GM12878 (cell line): ENCODE measurements at regions not wholly inside any gene's neighbourhood (a gene's known extent, or its start where the extent isn't known, plus 50 kb on each side); places are given as distances from the start of the nearest gene placed in this dataset.

Source experiments
- ATAC-seq: fragments of 200-7000 bp; cut with Tn5 transposase; 3 replicates; pipeline ENCODE4 v1.9.1; 2020; ENCODE audit warnings: mild to moderate bottlenecking, moderate library complexity
- BruUV-seq: library from RNA; stranded (reverse); fragments of 400-500 nt; replicated peaks from 2 replicates; lab custom pipeline; 2021; lab: Mats Ljungman, UMichigan
- CTCF ChIA-PET: fragments of 300-600 bp; sonication (Branson Sonifier 250); formaldehyde crosslinking; extraction: SDS; loops from one replicate; lab custom pipeline; 2021; ENCODE audit warnings: inconsistent platforms; lab: Yijun Ruan, JAX
- POLR2A ChIA-PET: fragments of 350-600 bp; formaldehyde crosslinking; extraction: SDS; loops from one replicate; lab custom pipeline; 2021; ENCODE audit warnings: inconsistent platforms; lab: Charles Lee
- RAD21 ChIA-PET: fragments of 300-600 bp; sonication (Branson Sonifier 250); formaldehyde crosslinking; loops from one replicate; lab custom pipeline; 2023; ENCODE audit warnings: antibody characterized with exemption; ENCODE audit not compliant: unreplicated experiment; lab: Charles Lee
- SMC1A ChIA-PET: fragments of 300-600 bp; sonication (Branson Sonifier 250); formaldehyde crosslinking; loops from one replicate; lab custom pipeline; 2023; ENCODE audit not compliant: unreplicated experiment, uncharacterized antibody; lab: Charles Lee
- DNase-seq: peaks from one replicate; pipeline ENCODE4 v3.0.0-alpha.2; 2011; ENCODE audit warnings: low read depth, low spot score
- FAIRE-seq: peaks from 3 replicates; lab custom pipeline; 2011; peaks lifted over from hg19 to GRCh38; lab: Jason Lieb, UNC
- H2AFZ ChIP-seq: 2 replicates; pipeline ENCODE4 v1.6.0; 2011; ENCODE audit warnings: low read depth, low read length, control low read depth; ENCODE audit not compliant: control insufficient read depth
- H3K27ac ChIP-seq: 2 replicates; pipeline ENCODE4 v1.5.1; 2011; ENCODE audit warnings: control low read depth; ENCODE audit not compliant: control insufficient read depth, insufficient read depth
- H3K27me3 ChIP-seq, 2 experiments: replicated peaks in 1 of 2; 2 replicates each; pipeline versions ENCODE4 v1.6.0 to v1.6.1; 2011; ENCODE audit warnings: low read length in 1 of 2; ENCODE audit not compliant: control insufficient read depth in 2 of 2, insufficient read depth in 2 of 2
- H3K36me3 ChIP-seq, 2 experiments: 2 replicates each; pipeline ENCODE4 v1.5.1; 2011; ENCODE audit warnings: low read length in 1 of 2; ENCODE audit not compliant: control insufficient read depth in 2 of 2, insufficient read depth in 2 of 2
- H3K4me1 ChIP-seq: 2 replicates; pipeline ENCODE4 v1.6.1; 2011; ENCODE audit warnings: mild to moderate bottlenecking, low read length, moderate library complexity, mixed read lengths; ENCODE audit not compliant: control insufficient read depth, insufficient read depth
- H3K4me2 ChIP-seq: 2 replicates; pipeline ENCODE4 v1.6.0; 2011; ENCODE audit warnings: control low read depth; ENCODE audit not compliant: control insufficient read depth, insufficient read depth
- H3K4me3 ChIP-seq: fragments of 200-600 bp; sonication (generic); 2 replicates; pipeline ENCODE4 v1.5.1; 2016
- H3K79me2 ChIP-seq: 2 replicates; pipeline ENCODE4 v1.6.0; 2011; ENCODE audit warnings: low read length; ENCODE audit not compliant: control insufficient read depth, insufficient read depth
- H3K9ac ChIP-seq: 2 replicates; pipeline ENCODE4 v1.8.0; 2011; ENCODE audit warnings: low read length, control low read depth, mixed read lengths; ENCODE audit not compliant: control insufficient read depth, insufficient read depth
- H3K9me3 ChIP-seq: replicated peaks from 3 replicates; pipeline ENCODE4 v1.5.1; 2011; ENCODE audit warnings: mild to moderate bottlenecking, low read length; ENCODE audit not compliant: control insufficient read depth, insufficient read depth
- H4K20me1 ChIP-seq: 2 replicates; pipeline ENCODE4 v1.6.0; 2011; ENCODE audit not compliant: control insufficient read depth, insufficient read depth
- NBN ChIP-seq: fragments of 450-650 bp; IDR thresholded peaks from 2 replicates; pipeline ENCODE4 v1.6.1; 2016
- RB1 ChIP-seq: fragments of 450-650 bp; formaldehyde crosslinking; IDR thresholded peaks from 2 replicates; pipeline ENCODE4 v1.6.1; 2017; ENCODE audit warnings: mild to moderate bottlenecking, borderline replicate concordance
- RUNX3 ChIP-seq: IDR thresholded peaks from 2 replicates; pipeline ENCODE4 v1.6.1; 2012; ENCODE audit warnings: low read length, inconsistent platforms
- SREBF1 ChIP-seq: IDR thresholded peaks from 2 replicates; pipeline ENCODE4 v1.6.1; 2012; ENCODE audit warnings: mild to moderate bottlenecking, low read length
- TAF1 ChIP-seq: IDR thresholded peaks from 2 replicates; pipeline ENCODE4 v1.6.1; 2011; ENCODE audit warnings: mild to moderate bottlenecking, low read depth, low read length, borderline replicate concordance
- TARDBP ChIP-seq: IDR thresholded peaks from 2 replicates; pipeline ENCODE4 v1.6.1; 2016; ENCODE audit warnings: borderline replicate concordance
- TBL1XR1 ChIP-seq: IDR thresholded peaks from 2 replicates; pipeline ENCODE4 v1.6.1; 2012; ENCODE audit warnings: low read depth, low read length, improper control_type of control experiment
- YBX1 ChIP-seq: fragments of 450-650 bp; IDR thresholded peaks from 2 replicates; pipeline ENCODE4 v1.6.1; 2016; ENCODE audit warnings: antibody characterized with exemption
- WGBS: methylation state at CpG from one replicate; pipeline ENCODE4 v1.1.6; 2016; ENCODE audit warnings: low lambda C conversion rate; ENCODE audit not compliant: insufficient replicate concordance, insufficient coverage; ENCODE audit errors: missing lambda C conversion rate; 5-methylcytosine and 5-hydroxymethylcytosine counted together
- in situ Hi-C: fragments of 300-500 bp; cut with MboI; formaldehyde crosslinking; loops from 9 replicates; pipeline ENCODE4 v1.14.3; 2018; ENCODE audit warnings: mixed read lengths
- intact Hi-C: fragments of 100-400 bp; cut with micrococcal nuclease; formaldehyde crosslinking; loops from one replicate; pipeline ENCODE4 v1.14.2; 2022; ENCODE audit not compliant: unreplicated experiment
- TF ChIP-seq, protein P1 (sequence below): fragments of 450-650 bp; IDR thresholded peaks from 2 replicates; pipeline ENCODE4 v1.6.1; 2016; ENCODE audit warnings: mild to moderate bottlenecking, moderate library complexity, borderline replicate concordance

DNA sequence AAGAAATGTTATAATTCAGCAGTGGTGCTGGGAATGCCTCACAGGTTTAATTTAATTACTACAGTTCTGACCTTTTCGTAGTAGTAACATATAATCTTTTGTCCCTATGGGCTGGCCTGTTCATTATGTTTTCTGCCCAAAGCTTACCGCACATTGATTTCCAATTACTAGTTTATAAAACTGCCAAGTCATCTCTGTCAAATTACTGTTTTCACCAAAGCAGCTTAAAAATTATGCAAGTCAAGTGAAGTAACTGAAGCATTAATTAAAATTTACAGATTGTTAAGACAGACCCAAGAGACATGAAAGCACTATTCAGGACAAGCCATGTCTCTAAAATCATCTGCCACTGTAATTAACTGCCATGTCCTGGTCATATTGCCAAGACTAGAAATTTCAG lies 93.9 kb upstream of the FTMT start:
- no peak overlapping the region for H2AFZ ChIP-seq
- no peaks in the 10 kb centered on the region for H4K20me1 ChIP-seq
- H3K4me1 ChIP-seq: no peaks in the 10 kb centered on the region
- FAIRE-seq (no peak), ATAC-seq (no peak), DNase-seq (no peak)
- in situ Hi-C loops: no loop called here
- H3K27ac ChIP-seq: no peak overlapping the region
- ChIA-PET RAD21 (no interaction called here), CTCF (no interaction called here), POLR2A (no interaction called here), SMC1A (no interaction called here)
- intact Hi-C loops: no loop called here
- H3K36me3 ChIP-seq: no peaks in the 10 kb centered on the region
- H3K27me3 ChIP-seq: no peaks in the 10 kb centered on the region
- TF ChIP-seq RB1 (no peak), TARDBP (no peak), NBN (no peak), TAF1 (no peak), YBX1 (no peak), TBL1XR1 (no peak), RUNX3 (no peak), SREBF1 (no peak)
- TF ChIP-seq, protein P1, sequence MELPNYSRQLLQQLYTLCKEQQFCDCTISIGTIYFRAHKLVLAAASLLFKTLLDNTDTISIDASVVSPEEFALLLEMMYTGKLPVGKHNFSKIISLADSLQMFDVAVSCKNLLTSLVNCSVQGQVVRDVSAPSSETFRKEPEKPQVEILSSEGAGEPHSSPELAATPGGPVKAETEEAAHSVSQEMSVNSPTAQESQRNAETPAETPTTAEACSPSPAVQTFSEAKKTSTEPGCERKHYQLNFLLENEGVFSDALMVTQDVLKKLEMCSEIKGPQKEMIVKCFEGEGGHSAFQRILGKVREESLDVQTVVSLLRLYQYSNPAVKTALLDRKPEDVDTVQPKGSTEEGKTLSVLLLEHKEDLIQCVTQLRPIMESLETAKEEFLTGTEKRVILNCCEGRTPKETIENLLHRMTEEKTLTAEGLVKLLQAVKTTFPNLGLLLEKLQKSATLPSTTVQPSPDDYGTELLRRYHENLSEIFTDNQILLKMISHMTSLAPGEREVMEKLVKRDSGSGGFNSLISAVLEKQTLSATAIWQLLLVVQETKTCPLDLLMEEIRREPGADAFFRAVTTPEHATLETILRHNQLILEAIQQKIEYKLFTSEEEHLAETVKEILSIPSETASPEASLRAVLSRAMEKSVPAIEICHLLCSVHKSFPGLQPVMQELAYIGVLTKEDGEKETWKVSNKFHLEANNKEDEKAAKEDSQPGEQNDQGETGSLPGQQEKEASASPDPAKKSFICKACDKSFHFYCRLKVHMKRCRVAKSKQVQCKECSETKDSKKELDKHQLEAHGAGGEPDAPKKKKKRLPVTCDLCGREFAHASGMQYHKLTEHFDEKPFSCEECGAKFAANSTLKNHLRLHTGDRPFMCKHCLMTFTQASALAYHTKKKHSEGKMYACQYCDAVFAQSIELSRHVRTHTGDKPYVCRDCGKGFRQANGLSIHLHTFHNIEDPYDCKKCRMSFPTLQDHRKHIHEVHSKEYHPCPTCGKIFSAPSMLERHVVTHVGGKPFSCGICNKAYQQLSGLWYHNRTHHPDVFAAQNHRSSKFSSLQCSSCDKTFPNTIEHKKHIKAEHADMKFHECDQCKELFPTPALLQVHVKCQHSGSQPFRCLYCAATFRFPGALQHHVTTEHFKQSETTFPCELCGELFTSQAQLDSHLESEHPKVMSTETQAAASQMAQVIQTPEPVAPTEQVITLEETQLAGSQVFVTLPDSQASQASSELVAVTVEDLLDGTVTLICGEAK: no peak
- BruUV-seq: no TSS peak
- no peaks in the 10 kb centered on the region for H3K79me2 ChIP-seq
- H3K4me3 ChIP-seq: no peak overlapping the region
- WGBS: 21% methylated on average over 2 of the region's 2 CpGs
- no peak overlapping the region for H3K9ac ChIP-seq
- H3K4me2 ChIP-seq: no peak overlapping the region
- H3K9me3 ChIP-seq: no peaks in the 10 kb centered on the region
